Neural progenitor cell (in vitro differentiated cells): ENCODE measurements at regions not wholly inside any gene's neighbourhood (a gene's known extent, or its start where the extent isn't known, plus 50 kb on each side); places are given as distances from the start of the nearest gene placed in this dataset.
"Not testable (repeated sequence)": the region's sequence is repeated elsewhere in the genome, so short reads cannot be mapped to it uniquely, and the experiment has no call there.

Experiments
- CTCF ChIP-seq: fragments of 200-600 bp; sonication (generic); IDR thresholded peaks from 2 replicates; pipeline ENCODE4 v1.5.1; 2017; ENCODE audit warnings: antibody characterized with exemption, mild to moderate bottlenecking
- EZH2 ChIP-seq: fragments of 200-600 bp; sonication (generic); IDR thresholded peaks from 2 replicates; pipeline ENCODE4 v1.6.1; 2017; ENCODE audit warnings: antibody characterized with exemption, mild to moderate bottlenecking, moderate library complexity
- EZH2phosphoT487 ChIP-seq: fragments of 200-600 bp; sonication (generic); IDR thresholded peaks from 2 replicates; pipeline ENCODE4 v1.6.1; 2017; ENCODE audit warnings: antibody characterized with exemption

GRCh38 chr1:120941066-120941465 is 51.5 kb downstream of the PPIAL4A start:
- TF ChIP-seq CTCF, EZH2, EZH2phosphoT487: not testable (repeated sequence)
